H1 (cell line): ENCODE measurements at regions not wholly inside any gene's neighbourhood (a gene's known extent, or its start where the extent isn't known, plus 50 kb on each side); places are given as distances from the start of the nearest gene placed in this dataset.

Experiments
- CTCF ChIA-PET: fragments of 300-600 bp; sonication (Branson Sonifier 250); formaldehyde crosslinking; loops from one replicate; lab custom pipeline; 2021; ENCODE audit not compliant: partially characterized antibody; lab: Charles Lee
- POLR2A ChIA-PET: fragments of 300-600 bp; sonication (Branson Sonifier 250); formaldehyde crosslinking; loops from one replicate; lab custom pipeline; 2021; ENCODE audit warnings: inconsistent platforms; ENCODE audit not compliant: partially characterized antibody; lab: Charles Lee
- DNase-seq, 2 experiments: peaks; one replicate each; pipeline versions ENCODE4 v3.0.0 to v3.0.0-alpha.2; 2010 to 2022; ENCODE audit warnings: low spot score in 2 of 2, low read depth in 1 of 2, mixed read lengths in 1 of 2
- FAIRE-seq: peaks from 2 replicates; lab custom pipeline; 2011; peaks lifted over from hg19 to GRCh38; lab: Jason Lieb, UNC
- H2AFZ ChIP-seq: 2 replicates; pipeline ENCODE4 v1.8.1; 2012; ENCODE audit warnings: low read length, inconsistent platforms
- H2AK5ac ChIP-seq: 2 replicates; pipeline ENCODE4 v1.6.1; 2013; ENCODE audit warnings: low read depth, low read length
- H2BK120ac ChIP-seq: replicated peaks from 2 replicates; pipeline ENCODE3; 2013; ENCODE audit warnings: low read depth, low read length, inconsistent platforms
- H2BK12ac ChIP-seq: 2 replicates; pipeline ENCODE4 v1.6.1; 2013; ENCODE audit warnings: low read depth, low read length
- H2BK15ac ChIP-seq: 2 replicates; pipeline ENCODE4 v1.6.1; 2013; ENCODE audit warnings: low read length
- H2BK20ac ChIP-seq: 2 replicates; pipeline ENCODE4 v1.6.1; 2013; ENCODE audit warnings: low read length
- H2BK5ac ChIP-seq: 2 replicates; pipeline ENCODE4 v1.6.1; 2013; ENCODE audit warnings: low read depth, low read length
- H3K14ac ChIP-seq: 2 replicates; pipeline ENCODE4 v1.6.1; 2013; ENCODE audit warnings: inconsistent platforms; ENCODE audit not compliant: insufficient read length
- H3K18ac ChIP-seq: 2 replicates; pipeline ENCODE4 v1.6.1; 2013; ENCODE audit warnings: low read length; ENCODE audit errors: extremely low read depth
- H3K23ac ChIP-seq: 2 replicates; pipeline ENCODE4 v1.6.1; 2013; ENCODE audit warnings: inconsistent platforms; ENCODE audit not compliant: insufficient read length
- H3K23me2 ChIP-seq: 2 replicates; pipeline ENCODE4 v1.6.1; 2013; ENCODE audit warnings: low read depth, low read length
- H3K27ac ChIP-seq: 2 replicates; pipeline ENCODE4 v1.6.1; 2011; ENCODE audit warnings: low read depth, low read length, inconsistent platforms
- H3K27me3 ChIP-seq, 4 experiments: replicated peaks in 1 of 4; 1 replicate in 1 of 4; 2 replicates in 3 of 4; pipeline versions ENCODE4 v1.6.1 to v1.8.1; 2011 to 2013; ENCODE audit warnings: low read length in 3 of 4, mild to moderate bottlenecking in 3 of 4, inconsistent platforms in 2 of 4, mixed read lengths in 2 of 4, moderate library complexity in 1 of 4; ENCODE audit not compliant: control insufficient read depth in 3 of 4, insufficient read depth in 3 of 4; ENCODE audit errors: extremely low read depth in 1 of 4
- H3K36me3 ChIP-seq, 4 experiments: 2 replicates each; pipeline versions ENCODE4 v1.6.1 to v1.8.1; 2011 to 2013; ENCODE audit warnings: mild to moderate bottlenecking in 4 of 4, low read length in 3 of 4, moderate library complexity in 2 of 4, control low read depth in 1 of 4, inconsistent platforms in 1 of 4; ENCODE audit not compliant: insufficient read depth in 4 of 4, control insufficient read depth in 2 of 4
- H3K4ac ChIP-seq: replicated peaks from 2 replicates; pipeline ENCODE3; 2013; ENCODE audit warnings: low read length, low read depth, mixed read lengths, inconsistent platforms; ENCODE audit not compliant: insufficient read length
- H3K4me1 ChIP-seq, 4 experiments: replicated peaks in 1 of 4; 1 replicate in 1 of 4; 2 replicates in 3 of 4; pipeline versions ENCODE4 v1.6.1 to v1.8.1; 2011 to 2013; ENCODE audit warnings: low read length in 3 of 4, inconsistent platforms in 2 of 4, mixed read lengths in 1 of 4; ENCODE audit not compliant: insufficient read depth in 4 of 4, control insufficient read depth in 3 of 4
- H3K4me2 ChIP-seq, 2 experiments: 2 replicates each; pipeline versions ENCODE4 v1.6.1 to v1.8.1; 2011 to 2013; ENCODE audit warnings: low read depth in 2 of 2, low read length in 2 of 2, control low read depth in 1 of 2, inconsistent platforms in 1 of 2, mild to moderate bottlenecking in 1 of 2; ENCODE audit not compliant: insufficient read depth in 1 of 2
- H3K4me3 ChIP-seq, 4 experiments: fragments of 200-600, 300-600 bp in 1 of 4; sonication (generic), shearing (Covaris generic), sonication (Bioruptor Twin) in 1 of 4; 2 replicates each; pipeline versions ENCODE4 v1.5.1 to v1.8.1; 2011 to 2016; ENCODE audit warnings: low read length in 4 of 4, low read depth in 3 of 4, control low read depth in 2 of 4, inconsistent platforms in 2 of 4, mild to moderate bottlenecking in 2 of 4, mixed read lengths in 1 of 4, moderate library complexity in 1 of 4; ENCODE audit not compliant: insufficient read depth in 2 of 4; ENCODE audit errors: extremely low read depth in 1 of 4
- H3K56ac ChIP-seq: replicated peaks from 2 replicates; pipeline ENCODE3; 2013; ENCODE audit warnings: low read depth, mild to moderate bottlenecking, mixed read lengths, low read length, inconsistent platforms; ENCODE audit not compliant: insufficient read length
- H3K79me1 ChIP-seq: 2 replicates; pipeline ENCODE4 v1.6.1; 2013; ENCODE audit warnings: low read depth, low read length, control low read depth
- H3K79me2 ChIP-seq, 2 experiments: 2 replicates each; pipeline versions ENCODE4 v1.6.1 to v1.8.1; 2012 to 2013; ENCODE audit warnings: low read length in 2 of 2, mild to moderate bottlenecking in 2 of 2, inconsistent platforms in 1 of 2; ENCODE audit not compliant: insufficient read depth in 2 of 2, control insufficient read depth in 1 of 2
- H3K9ac ChIP-seq, 4 experiments: replicated peaks in 1 of 4; 1 replicate in 1 of 4; 2 replicates in 3 of 4; pipeline versions ENCODE4 v1.6.1 to v1.8.1; 2011 to 2013; ENCODE audit warnings: low read depth in 3 of 4, low read length in 3 of 4, control low read depth in 2 of 4, mild to moderate bottlenecking in 2 of 4, moderate library complexity in 2 of 4, inconsistent platforms in 1 of 4; ENCODE audit errors: extremely low read depth in 1 of 4
- H3K9me3 ChIP-seq, 2 experiments: 2 replicates each; pipeline versions ENCODE4 v1.6.1 to v1.8.1; 2012 to 2013; ENCODE audit warnings: mild to moderate bottlenecking in 2 of 2, moderate library complexity in 2 of 2, control low read depth in 1 of 2, inconsistent platforms in 1 of 2, low read depth in 1 of 2, low read length in 1 of 2, mixed read lengths in 1 of 2; ENCODE audit not compliant: insufficient read depth in 2 of 2
- H4K20me1 ChIP-seq, 2 experiments: replicated peaks in 1 of 2; 2 replicates each; pipeline versions ENCODE3 to v1.8.1; 2011 to 2013; ENCODE audit warnings: inconsistent platforms in 2 of 2, low read length in 2 of 2, mild to moderate bottlenecking in 1 of 2; ENCODE audit not compliant: insufficient read depth in 2 of 2, control insufficient read depth in 1 of 2
- H4K5ac ChIP-seq: 2 replicates; pipeline ENCODE4 v1.6.1; 2013; ENCODE audit warnings: low read length, low read depth, mixed read lengths, inconsistent platforms; ENCODE audit not compliant: insufficient read length
- H4K8ac ChIP-seq: 2 replicates; pipeline ENCODE4 v1.8.0; 2013; ENCODE audit warnings: mild to moderate bottlenecking, moderate library complexity, low read length, inconsistent platforms; ENCODE audit not compliant: insufficient read depth; ENCODE audit errors: extremely low read depth
- H4K91ac ChIP-seq: replicated peaks from 2 replicates; pipeline ENCODE3; 2013; ENCODE audit warnings: low read length, mixed read lengths, inconsistent platforms; ENCODE audit not compliant: insufficient read length
- BCL11A ChIP-seq, 2 experiments: IDR thresholded peaks; one replicate each; pipeline ENCODE4 v1.6.1; 2011; ENCODE audit warnings: low read depth in 2 of 2, low read length in 2 of 2, mild to moderate bottlenecking in 2 of 2
- CBX8 ChIP-seq: fragments of 300-800, 300-1000 bp; sonication (generic); IDR thresholded peaks from 2 replicates; pipeline ENCODE4 v1.7.1; 2016; ENCODE audit warnings: low read depth, low read length, borderline replicate concordance
- POLR2A ChIP-seq, 2 experiments: IDR thresholded peaks; 1 replicate in 1 of 2; 2 replicates in 1 of 2; pipeline ENCODE4 v1.6.1; 2011; ENCODE audit warnings: low read depth in 2 of 2, low read length in 2 of 2, mild to moderate bottlenecking in 2 of 2; ENCODE audit errors: control extremely low read depth in 1 of 2
- POLR2AphosphoS5 ChIP-seq: IDR thresholded peaks from 2 replicates; pipeline ENCODE4 v1.6.1; 2011; ENCODE audit warnings: low read depth, low read length
- WGBS, 2 experiments: shearing (Covaris generic) in 1 of 2; methylation state at CpG; one replicate each; pipeline versions ENCODE4 v1.1.6 to v1.1.7; 2013 to 2015; ENCODE audit warnings: low lambda C conversion rate in 2 of 2, mixed read lengths in 2 of 2, inconsistent platforms in 1 of 2, low coverage in 1 of 2, missing lambda C conversion rate in 1 of 2; ENCODE audit not compliant: insufficient replicate concordance in 2 of 2, insufficient coverage in 1 of 2, insufficient read length in 1 of 2; ENCODE audit errors: extremely low coverage in 1 of 2, missing lambda C conversion rate in 1 of 2; 5-methylcytosine and 5-hydroxymethylcytosine counted together
- TF ChIP-seq, protein P1 (sequence below): IDR thresholded peaks from 2 replicates; pipeline ENCODE4 v1.6.1; 2011; ENCODE audit warnings: low read depth, mild to moderate bottlenecking, low read length; ENCODE audit not compliant: insufficient read depth

DNA sequence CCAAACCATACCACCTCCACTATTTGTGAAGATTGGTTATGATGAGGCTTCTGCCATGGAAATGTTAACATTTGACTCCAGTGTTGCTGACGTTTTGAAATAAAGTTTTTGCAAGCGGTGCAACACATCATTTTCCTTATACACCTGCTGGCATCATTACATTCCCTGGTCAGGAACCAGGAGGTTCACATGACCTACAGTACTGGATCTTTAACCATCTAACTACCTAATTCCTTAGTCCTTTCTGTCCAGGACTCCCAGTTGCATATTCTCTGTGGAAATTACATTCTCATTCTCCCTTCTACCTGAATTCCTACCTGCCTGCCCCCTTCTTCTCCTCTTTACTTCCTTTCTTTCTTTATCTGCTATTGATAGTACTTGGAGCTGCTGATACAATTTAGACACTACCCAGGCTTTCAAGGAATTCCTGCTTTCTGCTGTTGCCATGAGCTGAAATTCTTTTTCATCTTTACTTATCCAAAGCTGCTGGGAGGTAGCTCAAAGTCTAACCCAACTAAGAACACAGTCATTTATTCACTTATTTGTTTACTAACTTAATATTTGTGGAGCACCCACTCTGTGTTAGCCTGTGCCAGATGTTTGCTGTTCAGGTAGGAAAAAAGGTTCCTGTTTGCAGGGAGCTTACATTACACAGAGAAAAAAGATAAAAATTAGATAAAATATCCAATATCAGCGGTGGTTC is 144.2 kb downstream of the EDEM1 start:
- Histone ChIP-seq H2BK5ac (no peak overlapping the region), H3K27me3 (no peaks in the 10 kb centered on the region), H2AK5ac (no peak overlapping the region), H2BK15ac (no peak overlapping the region), H4K91ac (no peak overlapping the region), H3K18ac (no peak overlapping the region), H2BK120ac (no peak overlapping the region), H3K4me2 (no peak overlapping the region), H3K14ac (no peak overlapping the region), H3K9ac (no peak overlapping the region), H2BK20ac (no peak overlapping the region), H3K4me1 (no peaks in the 10 kb centered on the region), H2BK12ac (no peak overlapping the region), H4K8ac (no peak overlapping the region), H4K20me1 (no peaks in the 10 kb centered on the region), H3K4me3 (no peak overlapping the region), H3K27ac (no peak overlapping the region), H3K9me3 (no peaks in the 10 kb centered on the region), H2AFZ (no peak overlapping the region), H3K79me2 (no peaks in the 10 kb centered on the region), H3K79me1 (no peaks in the 10 kb centered on the region), H3K56ac (no peak overlapping the region), H3K4ac (no peak overlapping the region), H4K5ac (no peak overlapping the region), H3K36me3 (no peaks in the 10 kb centered on the region), H3K23me2 (no peaks in the 10 kb centered on the region), H3K23ac (no peak overlapping the region)
- TF ChIP-seq POLR2AphosphoS5 (no peak), BCL11A (IDR thresholded peaks at IDR 0.05; ENCODE audit: low read depth in 2 of 2, low read length in 2 of 2) (no peak), CBX8 (no peak), POLR2A (IDR thresholded peaks at IDR 0.05; ENCODE audit: control extremely low read depth in 1 of 2, low read depth in 2 of 2, low read length in 2 of 2) (no peak)
- TF ChIP-seq, protein P1, sequence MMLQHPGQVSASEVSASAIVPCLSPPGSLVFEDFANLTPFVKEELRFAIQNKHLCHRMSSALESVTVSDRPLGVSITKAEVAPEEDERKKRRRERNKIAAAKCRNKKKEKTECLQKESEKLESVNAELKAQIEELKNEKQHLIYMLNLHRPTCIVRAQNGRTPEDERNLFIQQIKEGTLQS: no peak
- DNase-seq (no peak), FAIRE-seq (no peak)
- WGBS, 2 experiments: 93% methylated on average over 3 of the region's 3 CpGs; no CpG with 5 or more reads in 1 of the 2 experiments
- POLR2A ChIA-PET: no interaction called here
- CTCF ChIA-PET: no interaction called here
